ENCODE measurements at regions not wholly inside any gene's neighbourhood (a gene's known extent, or its start where the extent isn't known, plus 50 kb on each side); places are given as distances from the start of the nearest gene placed in this dataset.

DNA sequence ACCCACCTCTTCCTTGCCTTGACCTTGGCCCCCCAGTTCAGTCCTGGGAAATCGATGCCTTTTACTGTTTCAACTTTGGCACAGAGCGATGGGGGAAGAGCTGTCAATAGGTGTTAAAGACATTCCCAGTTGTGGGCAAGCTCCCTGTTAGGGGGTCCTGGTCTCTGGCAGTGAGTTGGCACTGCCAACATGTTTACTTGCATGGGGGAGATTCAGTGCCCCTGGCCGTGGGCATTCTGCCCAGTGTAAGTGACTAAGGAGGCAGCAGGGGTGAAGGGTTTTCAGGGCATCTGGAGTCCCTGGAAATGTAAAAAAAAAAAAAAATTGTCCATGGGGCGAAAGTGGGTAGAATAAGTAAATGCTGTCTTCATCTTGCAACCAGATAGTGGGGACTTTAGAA is 407.0 kb downstream of the PTPRU start:
- Histone ChIP-seq H3K27ac (no peak overlapping the region), H3K36me3 (no peaks in the 10 kb centered on the region), H3K4me1 (no peaks in the 10 kb centered on the region), H3K9me3 (no peaks in the 10 kb centered on the region), H3K4me3 (no peak overlapping the region), H3K27me3 (peaks cover 46% of the 10 kb centered on the region)
- WGBS, 2 donors (ENCODE audit: low coverage in 1 of 2), result 68 to 76% methylated on average over 4 of the region's 4 CpGs
- no peak for ATAC-seq
- TF ChIP-seq EP300 (IDR thresholded peaks at IDR 0.05) (no peak), POLR2A (IDR thresholded peaks at IDR 0.05) (no peak), POLR2AphosphoS5 (IDR thresholded peaks at IDR 0.05) (no peak)
- TF ChIP-seq, protein P1, sequence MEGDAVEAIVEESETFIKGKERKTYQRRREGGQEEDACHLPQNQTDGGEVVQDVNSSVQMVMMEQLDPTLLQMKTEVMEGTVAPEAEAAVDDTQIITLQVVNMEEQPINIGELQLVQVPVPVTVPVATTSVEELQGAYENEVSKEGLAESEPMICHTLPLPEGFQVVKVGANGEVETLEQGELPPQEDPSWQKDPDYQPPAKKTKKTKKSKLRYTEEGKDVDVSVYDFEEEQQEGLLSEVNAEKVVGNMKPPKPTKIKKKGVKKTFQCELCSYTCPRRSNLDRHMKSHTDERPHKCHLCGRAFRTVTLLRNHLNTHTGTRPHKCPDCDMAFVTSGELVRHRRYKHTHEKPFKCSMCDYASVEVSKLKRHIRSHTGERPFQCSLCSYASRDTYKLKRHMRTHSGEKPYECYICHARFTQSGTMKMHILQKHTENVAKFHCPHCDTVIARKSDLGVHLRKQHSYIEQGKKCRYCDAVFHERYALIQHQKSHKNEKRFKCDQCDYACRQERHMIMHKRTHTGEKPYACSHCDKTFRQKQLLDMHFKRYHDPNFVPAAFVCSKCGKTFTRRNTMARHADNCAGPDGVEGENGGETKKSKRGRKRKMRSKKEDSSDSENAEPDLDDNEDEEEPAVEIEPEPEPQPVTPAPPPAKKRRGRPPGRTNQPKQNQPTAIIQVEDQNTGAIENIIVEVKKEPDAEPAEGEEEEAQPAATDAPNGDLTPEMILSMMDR (IDR thresholded peaks at IDR 0.05), result no peak

DNA sequence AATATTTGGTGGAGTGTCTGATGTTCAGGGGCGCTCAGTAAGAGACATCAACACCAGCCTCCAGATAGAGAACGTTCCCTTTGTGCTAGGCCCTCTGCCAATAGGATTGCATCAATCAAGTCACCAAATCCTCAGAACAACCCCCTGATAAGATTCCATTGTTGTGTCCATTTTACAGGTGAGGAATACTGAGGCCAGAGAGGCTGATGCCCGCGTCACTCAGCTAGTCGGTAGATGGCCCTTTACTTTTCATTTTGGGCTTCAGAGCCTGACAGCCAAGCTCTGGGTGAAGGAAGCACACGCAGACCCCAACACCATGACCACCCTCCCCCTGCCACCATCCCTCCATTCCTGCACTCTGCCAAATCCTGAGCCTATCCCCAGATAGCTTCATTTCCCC is 406.2 kb downstream of the PTPRU start:
- Histone ChIP-seq H3K36me3 (no peaks in the 10 kb centered on the region), H3K9me3 (no peaks in the 10 kb centered on the region), H3K27ac (no peak overlapping the region), H3K4me1 (no peaks in the 10 kb centered on the region), H3K4me3 (no peak overlapping the region), H3K27me3 (peaks cover 38% of the 10 kb centered on the region)
- TF ChIP-seq POLR2AphosphoS5 (IDR thresholded peaks at IDR 0.05) (no peak), EP300 (IDR thresholded peaks at IDR 0.05) (no peak), POLR2A (IDR thresholded peaks at IDR 0.05) (no peak)
- TF ChIP-seq, protein P1 (IDR thresholded peaks at IDR 0.05), result no peak
- WGBS, 2 donors (ENCODE audit: low coverage in 1 of 2), result 80% methylated on average over 6 of the region's 6 CpGs; no CpG with 5 or more reads in 1 of the 2 donors
- no peak for ATAC-seq

DNA sequence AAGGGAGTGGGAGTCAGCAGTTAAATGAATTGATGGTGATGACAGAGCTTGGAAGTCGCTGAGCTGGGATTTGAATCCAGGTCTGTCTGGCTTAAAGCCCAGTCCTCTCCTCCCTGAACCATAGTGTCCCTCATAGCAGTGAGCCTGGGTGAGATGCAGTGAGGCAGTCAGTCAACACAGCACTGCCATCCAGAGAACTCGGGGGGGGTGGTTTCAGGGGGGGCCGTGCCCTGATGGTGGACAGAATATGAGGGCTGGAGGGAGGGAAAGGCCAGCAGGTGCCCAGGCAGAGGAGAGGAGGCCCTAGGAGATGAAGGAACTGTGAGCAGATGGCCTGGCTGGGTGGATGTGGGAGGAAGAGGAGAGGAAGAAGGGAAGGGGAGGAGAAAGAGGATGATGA is 405.6 kb downstream of the PTPRU start:
- Histone ChIP-seq H3K4me1 (no peaks in the 10 kb centered on the region), H3K36me3 (no peaks in the 10 kb centered on the region), H3K27me3 (peaks cover 32% of the 10 kb centered on the region), H3K27ac (no peak overlapping the region), H3K4me3 (no peak overlapping the region), H3K9me3 (no peaks in the 10 kb centered on the region)
- WGBS, 2 donors (ENCODE audit: low coverage in 1 of 2), result no CpG with 5 or more reads among the region's 3 CpGs
- TF ChIP-seq EP300 (IDR thresholded peaks at IDR 0.05), result no peak
- no peak for TF ChIP-seq POLR2AphosphoS5 (IDR thresholded peaks at IDR 0.05)
- no peak for TF ChIP-seq POLR2A (IDR thresholded peaks at IDR 0.05)
- TF ChIP-seq, protein P1 (IDR thresholded peaks at IDR 0.05), result no peak
- ATAC-seq, result no peak

DNA sequence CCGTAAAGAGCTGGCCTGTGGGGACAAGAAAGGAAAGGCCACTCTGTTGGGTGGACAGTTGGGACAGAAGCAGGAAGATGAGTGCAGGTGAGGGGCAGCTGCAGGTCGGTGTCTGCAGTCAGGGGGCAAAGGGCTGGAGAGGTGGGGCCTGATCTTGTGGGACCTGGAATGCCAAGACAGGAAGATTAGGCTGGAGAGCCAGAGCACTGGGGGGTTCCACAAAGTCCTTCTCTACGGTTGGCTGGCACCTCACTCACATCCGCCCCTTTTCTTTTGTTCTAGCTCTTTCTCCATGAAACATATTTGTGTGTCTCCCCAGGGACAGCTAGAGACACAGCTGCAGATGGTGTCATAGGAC is 404.1 kb downstream of the PTPRU start:
- Histone ChIP-seq H3K9me3 (no peaks in the 10 kb centered on the region), H3K27me3 (peaks cover 29% of the 10 kb centered on the region), H3K4me1 (no peaks in the 10 kb centered on the region), H3K27ac (no peak overlapping the region), H3K4me3 (no peak overlapping the region), H3K36me3 (no peaks in the 10 kb centered on the region)
- 61 to 83% methylated on average over 1 to 3 of the region's 4 CpGs for WGBS, 2 donors (ENCODE audit: low coverage in 1 of 2)
- ATAC-seq, result no peak
- TF ChIP-seq POLR2AphosphoS5 (IDR thresholded peaks at IDR 0.05) (no peak), EP300 (IDR thresholded peaks at IDR 0.05) (no peak), POLR2A (IDR thresholded peaks at IDR 0.05) (no peak)
- TF ChIP-seq, protein P1 (IDR thresholded peaks at IDR 0.05), result no peak

DNA sequence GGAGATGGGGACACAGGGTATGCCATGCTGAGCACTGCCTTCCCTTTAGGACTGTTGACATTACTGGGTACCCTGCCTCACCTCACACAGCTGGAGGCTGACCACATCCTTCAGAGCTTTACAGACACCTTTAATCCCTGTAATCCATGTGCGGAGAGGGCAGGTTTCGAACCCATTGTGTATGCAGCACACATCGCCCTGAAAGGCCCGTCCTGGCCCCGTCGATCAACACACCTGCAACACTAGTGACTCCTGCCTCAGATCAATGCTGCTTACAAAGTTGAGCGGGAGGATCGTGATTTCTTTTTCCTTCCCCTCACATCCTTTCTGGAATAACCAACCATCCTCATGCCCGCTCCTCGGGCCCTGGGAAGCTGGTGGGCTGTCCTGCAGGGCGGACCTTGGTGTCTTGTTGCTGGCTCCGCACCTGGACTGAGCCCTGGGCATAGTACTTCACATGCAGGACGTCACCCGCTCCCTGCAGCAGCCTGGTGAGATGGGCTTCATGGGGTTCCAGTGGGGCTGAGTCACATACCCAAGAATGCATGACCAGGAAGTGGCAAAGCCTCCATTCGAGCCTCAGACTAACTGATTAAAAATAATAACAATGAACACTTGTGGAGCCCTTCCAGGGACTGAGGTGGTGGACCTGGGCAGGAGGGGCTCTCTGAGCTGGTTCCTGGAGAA is 403.6 kb downstream of the PTPRU start:
- no peaks in the 10 kb centered on the region for H3K9me3 ChIP-seq
- TF ChIP-seq POLR2A (IDR thresholded peaks at IDR 0.05) (no peak), POLR2AphosphoS5 (IDR thresholded peaks at IDR 0.05) (no peak), EP300 (IDR thresholded peaks at IDR 0.05) (no peak)
- TF ChIP-seq, protein P1 (IDR thresholded peaks at IDR 0.05), result no peak
- no peaks in the 10 kb centered on the region for H3K36me3 ChIP-seq
- H3K27ac ChIP-seq, result no peak overlapping the region
- no peaks in the 10 kb centered on the region for H3K4me1 ChIP-seq
- no peak overlapping the region for H3K4me3 ChIP-seq
- ATAC-seq, result no peak
- peaks cover 34% of the 10 kb centered on the region for H3K27me3 ChIP-seq
- WGBS, 2 donors (ENCODE audit: low coverage in 1 of 2), result 92 to 94% methylated on average over 8 to 11 of the region's 15 CpGs
